ENCODE measurements at regions not wholly inside any gene's neighbourhood (a gene's known extent, or its start where the extent isn't known, plus 50 kb on each side); places are given as distances from the start of the nearest gene placed in this dataset.

GRCh38 chr1:212190169-212190568 is 95.0 kb upstream of the PPP2R5A start:
- no peak for DNase-seq (ENCODE audit: low spot score)

- no peak for DNase-seq (ENCODE audit: low spot score)
These were observed 92.8 kb upstream of the PPP2R5A start for GRCh38 chr1:212192261-212192998.

- DNase-seq (ENCODE audit: low spot score) = no peak
These were observed 88.9 kb upstream of the PPP2R5A start for GRCh38 chr1:212196355-212196754.

- no peak for DNase-seq (ENCODE audit: low spot score)
These were observed 83.7 kb upstream of the PPP2R5A start for GRCh38 chr1:212201461-212201860.

GRCh38 chr1:212203630-212204029 is 81.6 kb upstream of the PPP2R5A start:
- no peak for DNase-seq (ENCODE audit: low spot score)

GRCh38 chr1:212205006-212205405 is 80.2 kb upstream of the PPP2R5A start:
- no peak for DNase-seq (ENCODE audit: low spot score)

- no peak for DNase-seq (ENCODE audit: low spot score)
These were observed 79.4 kb upstream of the PPP2R5A start for GRCh38 chr1:212205843-212206242.

- no peak for DNase-seq (ENCODE audit: low spot score)
These were observed 78.1 kb upstream of the PPP2R5A start for GRCh38 chr1:212207118-212207517.

- DNase-seq (ENCODE audit: low spot score) = no peak
These were observed 77.2 kb upstream of the PPP2R5A start for GRCh38 chr1:212207822-212208520.

- DNase-seq (ENCODE audit: low spot score) = no peak
These were observed 76.1 kb upstream of the PPP2R5A start for GRCh38 chr1:212208978-212209644.

- no peak for DNase-seq (ENCODE audit: low spot score)
These were observed 73.8 kb upstream of the PPP2R5A start for GRCh38 chr1:212211371-212211770.

GRCh38 chr1:212212343-212212742 is 72.9 kb upstream of the PPP2R5A start:
- no peak for DNase-seq (ENCODE audit: low spot score)

GRCh38 chr1:212212906-212213305 is 72.3 kb upstream of the PPP2R5A start:
- no peak for DNase-seq (ENCODE audit: low spot score)

GRCh38 chr1:212213784-212214183 is 71.4 kb upstream of the PPP2R5A start:
- no peak for DNase-seq (ENCODE audit: low spot score)

- no peak for DNase-seq (ENCODE audit: low spot score)
These were observed 70.9 kb upstream of the PPP2R5A start for GRCh38 chr1:212214325-212214724.

- no peak for DNase-seq (ENCODE audit: low spot score)
These were observed 69.3 kb upstream of the PPP2R5A start for GRCh38 chr1:212215910-212216309.

GRCh38 chr1:212217633-212218032 is 67.6 kb upstream of the PPP2R5A start:
- no peak for DNase-seq (ENCODE audit: low spot score)

GRCh38 chr1:212218065-212218464 is 67.1 kb upstream of the PPP2R5A start:
- DNase-seq (ENCODE audit: low spot score) = no peak

- DNase-seq (ENCODE audit: low spot score) = no peak
These were observed 66.3 kb upstream of the PPP2R5A start for GRCh38 chr1:212218911-212219310.

GRCh38 chr1:212219679-212220463 is 65.3 kb upstream of the PPP2R5A start:
- no peak for DNase-seq (ENCODE audit: low spot score)

- no peak for DNase-seq (ENCODE audit: low spot score)
These were observed 63.4 kb upstream of the PPP2R5A start for GRCh38 chr1:212221801-212222200.

- no peak for DNase-seq (ENCODE audit: low spot score)
These were observed 61.1 kb upstream of the PPP2R5A start for GRCh38 chr1:212224102-212224501.
